ENCODE measurements at regions not wholly inside any gene's neighbourhood (a gene's known extent, or its start where the extent isn't known, plus 50 kb on each side); places are given as distances from the start of the nearest gene placed in this dataset.

DNA sequence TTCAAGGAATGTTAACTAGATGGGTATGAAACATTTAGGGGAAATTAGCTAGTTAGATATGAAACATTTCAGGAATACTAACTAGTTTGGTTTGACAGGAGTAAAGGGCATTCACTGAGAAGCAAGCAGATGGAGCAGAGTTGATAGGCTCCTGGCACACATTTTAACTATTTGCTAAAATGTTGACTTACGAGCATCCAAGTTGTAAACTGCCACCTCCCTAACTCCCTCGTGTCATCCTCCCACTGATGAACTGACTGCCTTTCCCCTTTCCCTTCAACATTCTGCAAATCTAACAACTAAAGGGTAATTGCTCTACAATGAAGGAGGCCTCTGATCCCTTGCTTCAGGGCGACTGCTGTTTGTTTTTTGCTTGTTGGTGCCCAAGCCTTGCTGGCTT, 580.4 kb upstream of the FAM98A start (continued):
- TF ChIP-seq SPI1 (IDR thresholded peaks at IDR 0.05; ENCODE audit: borderline replicate concordance, insufficient read depth, low read depth, low read length) (no peak), SIN3A (IDR thresholded peaks at IDR 0.05; ENCODE audit: low read depth, low read length) (no peak)

DNA sequence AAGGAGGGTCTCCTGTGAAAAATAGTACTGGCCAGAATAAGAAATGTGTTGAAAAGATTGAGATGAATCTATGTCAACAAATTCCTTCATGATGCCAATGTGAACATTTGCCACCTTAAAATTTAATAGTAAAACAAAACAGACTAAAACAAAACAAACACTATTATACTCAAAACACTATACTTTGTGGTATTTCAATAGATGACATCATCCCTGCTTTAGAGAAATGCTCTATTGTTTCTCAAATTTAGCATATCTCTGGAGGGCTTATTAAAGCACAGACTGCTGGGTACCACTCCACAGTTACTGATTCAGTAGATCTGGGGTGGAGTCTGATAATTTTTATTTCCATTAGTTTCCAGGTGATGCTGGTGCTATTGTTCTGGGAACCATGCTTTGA, 579.4 kb upstream of the FAM98A start:
- intact Hi-C loops (cut with micrococcal nuclease; ENCODE audit: unreplicated experiment) (no loop called here), in situ Hi-C loops (cut with MboI) (no loop called here)
- H3K4me1 ChIP-seq (ENCODE audit: control insufficient read depth, insufficient read depth, low read length), result no peaks in the 10 kb centered on the region
- no peaks in the 10 kb centered on the region for H3K36me3 ChIP-seq (ENCODE audit: control insufficient read depth in 2 of 2, insufficient read depth in 2 of 2, low read length in 1 of 2)
- no TSS peak for BruUV-seq (replicated peaks)
- H3K4me3 ChIP-seq, result no peak overlapping the region
- no peak for DNase-seq (ENCODE audit: low read depth, low spot score)
- no peak overlapping the region for H3K4me2 ChIP-seq (ENCODE audit: control insufficient read depth, insufficient read depth)
- POLR2A ChIA-PET, result no interaction called here
- H3K27ac ChIP-seq (ENCODE audit: control insufficient read depth, insufficient read depth), result no peak overlapping the region
- SMC1A ChIA-PET (ENCODE audit: uncharacterized antibody, unreplicated experiment), result no interaction called here
- CTCF ChIA-PET, result no interaction called here
- H2AFZ ChIP-seq (ENCODE audit: control insufficient read depth, low read depth, low read length), result no peak overlapping the region
- FAIRE-seq, result no peak
- no peaks in the 10 kb centered on the region for H3K27me3 ChIP-seq (replicated peaks in 1 of 2; ENCODE audit: control insufficient read depth in 2 of 2, insufficient read depth in 2 of 2, low read length in 1 of 2)
- no peaks in the 10 kb centered on the region for H3K9me3 ChIP-seq (replicated peaks; ENCODE audit: control insufficient read depth, insufficient read depth, low read length)
- no peaks in the 10 kb centered on the region for H4K20me1 ChIP-seq (ENCODE audit: control insufficient read depth, insufficient read depth)
- ATAC-seq, result peak; percentile 31; the same call in 1 of the 3 replicates
- RAD21 ChIA-PET (ENCODE audit: unreplicated experiment), result no interaction called here
- H3K79me2 ChIP-seq (ENCODE audit: control insufficient read depth, insufficient read depth, low read length), result no peaks in the 10 kb centered on the region
- TF ChIP-seq ATF7 (IDR thresholded peaks at IDR 0.05; ENCODE audit: low read depth) (peak; percentile 78), CBX5 (IDR thresholded peaks at IDR 0.05; ENCODE audit: low read depth) (no peak)
- H3K9ac ChIP-seq (ENCODE audit: control insufficient read depth, insufficient read depth, low read length), result no peak overlapping the region

DNA sequence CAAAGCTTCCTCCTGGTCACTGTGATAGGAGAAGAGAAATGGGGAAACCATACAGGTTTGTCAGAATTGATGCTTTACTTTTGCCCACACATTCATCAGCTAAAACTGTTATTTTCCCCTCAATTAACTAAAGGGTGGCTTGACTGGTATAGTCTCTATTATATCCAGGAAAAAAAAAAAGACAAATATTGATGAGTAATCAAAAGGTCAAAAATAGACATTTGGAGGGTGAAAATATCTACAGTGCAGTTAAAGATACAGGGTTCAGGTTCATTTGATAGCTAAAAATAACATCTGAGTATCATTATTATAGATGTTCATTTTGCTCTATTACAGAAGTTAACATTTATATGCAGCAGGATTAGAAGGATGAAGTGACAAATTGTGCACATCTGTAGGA, 577.6 kb upstream of the FAM98A start:
- ChIA-PET RAD21 (ENCODE audit: unreplicated experiment) (no interaction called here), CTCF (interaction anchor here (0.6 to 1.3 kb wide), 2 partner anchors 10 to 567 kb away, joined by 3 read pairs; no protein-coding TSS in a partner anchor), SMC1A (ENCODE audit: uncharacterized antibody, unreplicated experiment) (interaction anchor here (1.1 kb wide), 1 partner anchor 16 kb away, joined by 3 read pairs; no protein-coding TSS in a partner anchor), POLR2A (no interaction called here)
- H2AFZ ChIP-seq (ENCODE audit: control insufficient read depth, low read depth, low read length), result no peak overlapping the region
- no peak overlapping the region for H3K27ac ChIP-seq (ENCODE audit: control insufficient read depth, insufficient read depth)
- H3K4me2 ChIP-seq (ENCODE audit: control insufficient read depth, insufficient read depth), result no peak overlapping the region
- H3K9ac ChIP-seq (ENCODE audit: control insufficient read depth, insufficient read depth, low read length), result no peak overlapping the region
- H3K9me3 ChIP-seq (replicated peaks; ENCODE audit: control insufficient read depth, insufficient read depth, low read length), result no peaks in the 10 kb centered on the region; the same call in 2 of the 3 replicates
- intact Hi-C loops (cut with micrococcal nuclease; ENCODE audit: unreplicated experiment) (no loop called here), in situ Hi-C loops (cut with MboI) (no loop called here)
- no peaks in the 10 kb centered on the region for H3K36me3 ChIP-seq (ENCODE audit: control insufficient read depth in 2 of 2, insufficient read depth in 2 of 2, low read length in 1 of 2)
- no peak for DNase-seq (ENCODE audit: low read depth, low spot score)
- H4K20me1 ChIP-seq (ENCODE audit: control insufficient read depth, insufficient read depth), result no peaks in the 10 kb centered on the region
- H3K27me3 ChIP-seq (replicated peaks in 1 of 2; ENCODE audit: control insufficient read depth in 2 of 2, insufficient read depth in 2 of 2, low read length in 1 of 2), result no peaks in the 10 kb centered on the region
- H3K4me3 ChIP-seq, result no peak overlapping the region
- no peaks in the 10 kb centered on the region for H3K79me2 ChIP-seq (ENCODE audit: control insufficient read depth, insufficient read depth, low read length)
- H3K4me1 ChIP-seq (ENCODE audit: control insufficient read depth, insufficient read depth, low read length), result no peaks in the 10 kb centered on the region
- FAIRE-seq, result no peak
- ATAC-seq, result no peak
- no TSS peak for BruUV-seq (replicated peaks)
- TF ChIP-seq, protein P1, sequence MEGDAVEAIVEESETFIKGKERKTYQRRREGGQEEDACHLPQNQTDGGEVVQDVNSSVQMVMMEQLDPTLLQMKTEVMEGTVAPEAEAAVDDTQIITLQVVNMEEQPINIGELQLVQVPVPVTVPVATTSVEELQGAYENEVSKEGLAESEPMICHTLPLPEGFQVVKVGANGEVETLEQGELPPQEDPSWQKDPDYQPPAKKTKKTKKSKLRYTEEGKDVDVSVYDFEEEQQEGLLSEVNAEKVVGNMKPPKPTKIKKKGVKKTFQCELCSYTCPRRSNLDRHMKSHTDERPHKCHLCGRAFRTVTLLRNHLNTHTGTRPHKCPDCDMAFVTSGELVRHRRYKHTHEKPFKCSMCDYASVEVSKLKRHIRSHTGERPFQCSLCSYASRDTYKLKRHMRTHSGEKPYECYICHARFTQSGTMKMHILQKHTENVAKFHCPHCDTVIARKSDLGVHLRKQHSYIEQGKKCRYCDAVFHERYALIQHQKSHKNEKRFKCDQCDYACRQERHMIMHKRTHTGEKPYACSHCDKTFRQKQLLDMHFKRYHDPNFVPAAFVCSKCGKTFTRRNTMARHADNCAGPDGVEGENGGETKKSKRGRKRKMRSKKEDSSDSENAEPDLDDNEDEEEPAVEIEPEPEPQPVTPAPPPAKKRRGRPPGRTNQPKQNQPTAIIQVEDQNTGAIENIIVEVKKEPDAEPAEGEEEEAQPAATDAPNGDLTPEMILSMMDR (IDR thresholded peaks at IDR 0.05 in 2 of 3, conservative IDR thresholded peaks at IDR 0.05 in 1 of 3; ENCODE audit: control insufficient read depth in 2 of 3, extremely low read depth in 1 of 3, insufficient read depth in 1 of 3, low read depth in 3 of 3, low read length in 3 of 3), result no peak
- TF ChIP-seq, protein P2, sequence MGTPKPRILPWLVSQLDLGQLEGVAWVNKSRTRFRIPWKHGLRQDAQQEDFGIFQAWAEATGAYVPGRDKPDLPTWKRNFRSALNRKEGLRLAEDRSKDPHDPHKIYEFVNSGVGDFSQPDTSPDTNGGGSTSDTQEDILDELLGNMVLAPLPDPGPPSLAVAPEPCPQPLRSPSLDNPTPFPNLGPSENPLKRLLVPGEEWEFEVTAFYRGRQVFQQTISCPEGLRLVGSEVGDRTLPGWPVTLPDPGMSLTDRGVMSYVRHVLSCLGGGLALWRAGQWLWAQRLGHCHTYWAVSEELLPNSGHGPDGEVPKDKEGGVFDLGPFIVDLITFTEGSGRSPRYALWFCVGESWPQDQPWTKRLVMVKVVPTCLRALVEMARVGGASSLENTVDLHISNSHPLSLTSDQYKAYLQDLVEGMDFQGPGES (IDR thresholded peaks at IDR 0.05), result no peak
- TF ChIP-seq IKZF1 (conservative IDR thresholded peaks at IDR 0.05), result no peak
- TF ChIP-seq, protein P3, sequence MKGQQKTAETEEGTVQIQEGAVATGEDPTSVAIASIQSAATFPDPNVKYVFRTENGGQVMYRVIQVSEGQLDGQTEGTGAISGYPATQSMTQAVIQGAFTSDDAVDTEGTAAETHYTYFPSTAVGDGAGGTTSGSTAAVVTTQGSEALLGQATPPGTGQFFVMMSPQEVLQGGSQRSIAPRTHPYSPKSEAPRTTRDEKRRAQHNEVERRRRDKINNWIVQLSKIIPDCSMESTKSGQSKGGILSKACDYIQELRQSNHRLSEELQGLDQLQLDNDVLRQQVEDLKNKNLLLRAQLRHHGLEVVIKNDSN (IDR thresholded peaks at IDR 0.05; ENCODE audit: borderline replicate concordance, extremely low read length, insufficient read depth, low read depth, low read length), result no peak
- TF ChIP-seq RB1 (IDR thresholded peaks at IDR 0.05; ENCODE audit: borderline replicate concordance), result no peak
- TF ChIP-seq BHLHE40 (IDR thresholded peaks at IDR 0.05; ENCODE audit: borderline replicate concordance in 1 of 2, low read depth in 2 of 2, low read length in 1 of 2), result no peak
- no peak for TF ChIP-seq NR2F1 (conservative IDR thresholded peaks at IDR 0.05)
- no peak for TF ChIP-seq JUND (IDR thresholded peaks at IDR 0.05; ENCODE audit: low read depth, low read length)
- TF ChIP-seq RFX5 (IDR thresholded peaks at IDR 0.05; ENCODE audit: low read depth, low read length), result no peak
- TF ChIP-seq PML (IDR thresholded peaks at IDR 0.05; ENCODE audit: low read length), result no peak

Measured in GM12878 (cell line).